WTC11 (cell line): ENCODE measurements at regions not wholly inside any gene's neighbourhood (a gene's known extent, or its start where the extent isn't known, plus 50 kb on each side); places are given as distances from the start of the nearest gene placed in this dataset.

Experiments used
- ATAC-seq: fragments of 200-7000 bp; cut with Tn5 transposase; 2 replicates; pipeline ENCODE4 v1.10.0; 2021; ENCODE audit warnings: mild to moderate bottlenecking, moderate library complexity
- CTCF ChIA-PET: fragments of 300-600 bp; sonication (Branson Sonifier 250); formaldehyde crosslinking; loops from one replicate; lab custom pipeline; 2021; ENCODE audit warnings: antibody characterized with exemption; lab: Charles Lee
- POLR2A ChIA-PET: fragments of 350-600 bp; sonication (Branson Sonifier 250); formaldehyde crosslinking; loops from one replicate; lab custom pipeline; 2021; ENCODE audit warnings: antibody characterized with exemption; lab: Charles Lee
- DNase-seq: peaks from one replicate; pipeline ENCODE4 v3.0.0; 2021; ENCODE audit warnings: low spot score
- H3K27ac Mint-ChIP-seq: 2 replicates; pipeline ENCODE4 v1.8.0; 2021; ENCODE audit warnings: mixed read lengths
- H3K27me3 Mint-ChIP-seq: 2 replicates; pipeline ENCODE4 v1.8.0; 2021; ENCODE audit warnings: low read depth, mild to moderate bottlenecking, moderate library complexity, mixed read lengths
- H3K36me3 Mint-ChIP-seq: 2 replicates; pipeline ENCODE4 v1.8.0; 2021; ENCODE audit warnings: mixed read lengths
- H3K4me1 Mint-ChIP-seq: 2 replicates; pipeline ENCODE4 v1.8.0; 2022; ENCODE audit warnings: mixed read lengths
- H3K4me3 Mint-ChIP-seq: 2 replicates; pipeline ENCODE4 v1.8.0; 2021; ENCODE audit warnings: mild to moderate bottlenecking, moderate library complexity, mixed read lengths
- H3K9me3 Mint-ChIP-seq: 2 replicates; pipeline ENCODE4 v1.8.0; 2021; ENCODE audit warnings: mixed read lengths
- ARID4B ChIP-seq: sonication (generic); formaldehyde crosslinking; IDR thresholded peaks from 2 replicates; pipeline ENCODE4 v1.8.0; 2023; ENCODE audit warnings: missing genetic modification reagents, mild to moderate bottlenecking, borderline replicate concordance
- CREM ChIP-seq: sonication (generic); formaldehyde crosslinking; IDR thresholded peaks from 2 replicates; pipeline ENCODE4 v1.8.1; 2022; ENCODE audit warnings: mild to moderate bottlenecking, missing genetic modification reagents, moderate library complexity
- CTCF ChIP-seq: fragments of 200-600 bp; IDR thresholded peaks from 2 replicates; pipeline ENCODE4 v1.8.0; 2022; ENCODE audit warnings: antibody characterized with exemption
- FOXP1 ChIP-seq: sonication (generic); formaldehyde crosslinking; IDR thresholded peaks from 2 replicates; pipeline ENCODE4 v1.8.0; 2022; ENCODE audit warnings: missing genetic modification reagents, mild to moderate bottlenecking, moderate library complexity, borderline replicate concordance
- FOXP4 ChIP-seq: sonication (generic); formaldehyde crosslinking; IDR thresholded peaks from 2 replicates; pipeline ENCODE4 v1.8.0; 2022; ENCODE audit warnings: mild to moderate bottlenecking, missing genetic modification reagents
- JUN ChIP-seq: sonication (generic); formaldehyde crosslinking; IDR thresholded peaks from 2 replicates; pipeline ENCODE4 v1.8.0; 2023; ENCODE audit warnings: mild to moderate bottlenecking, missing genetic modification reagents
- NFATC4 ChIP-seq: fragments of 250-450 bp; sonication (Bioruptor Pico); IDR thresholded peaks from 2 replicates; pipeline ENCODE4 v1.9.0; 2021; ENCODE audit warnings: mild to moderate bottlenecking
- NFE2L1 ChIP-seq: sonication (generic); formaldehyde crosslinking; IDR thresholded peaks from 2 replicates; pipeline ENCODE4 v1.8.1; 2023; ENCODE audit warnings: missing genetic modification reagents
- OVOL2 ChIP-seq: fragments of 250-450 bp; sonication (Bioruptor Pico); IDR thresholded peaks from 2 replicates; pipeline ENCODE4 v1.9.0; 2021; ENCODE audit warnings: mild to moderate bottlenecking, borderline replicate concordance
- PREB ChIP-seq: sonication (generic); formaldehyde crosslinking; IDR thresholded peaks from 2 replicates; pipeline ENCODE4 v1.8.1; 2022; ENCODE audit warnings: mild to moderate bottlenecking, missing genetic modification reagents, moderate library complexity, borderline replicate concordance
- PRRX2 ChIP-seq: fragments of 250-450 bp; sonication (Bioruptor Pico); IDR thresholded peaks from 2 replicates; pipeline ENCODE4 v1.8.0; 2021; ENCODE audit warnings: mild to moderate bottlenecking
- RELA ChIP-seq: sonication (generic); formaldehyde crosslinking; IDR thresholded peaks from 2 replicates; pipeline ENCODE4 v1.8.1; 2022; ENCODE audit warnings: missing genetic modification reagents, mild to moderate bottlenecking, borderline replicate concordance
- RORB ChIP-seq: fragments of 250-450 bp; sonication (Bioruptor Pico); IDR thresholded peaks from 2 replicates; pipeline ENCODE4 v1.9.0; 2021; ENCODE audit warnings: mild to moderate bottlenecking
- SOX15 ChIP-seq: fragments of 250-450 bp; sonication (Bioruptor Pico); IDR thresholded peaks from 2 replicates; pipeline ENCODE4 v1.9.0; 2021; ENCODE audit warnings: mild to moderate bottlenecking
- TCF7 ChIP-seq: sonication (generic); formaldehyde crosslinking; IDR thresholded peaks from 2 replicates; pipeline ENCODE4 v1.8.0; 2022; ENCODE audit warnings: mild to moderate bottlenecking, low read depth, missing genetic modification reagents, moderate library complexity
- TEAD1 ChIP-seq: sonication (generic); formaldehyde crosslinking; IDR thresholded peaks from 2 replicates; pipeline ENCODE4 v1.8.0; 2022; ENCODE audit warnings: mild to moderate bottlenecking, missing genetic modification reagents
- ZBTB43 ChIP-seq: sonication (generic); formaldehyde crosslinking; IDR thresholded peaks from 2 replicates; pipeline ENCODE4 v1.8.1; 2023; ENCODE audit warnings: mild to moderate bottlenecking, missing genetic modification reagents
- ZNF121 ChIP-seq: sonication (generic); formaldehyde crosslinking; IDR thresholded peaks from 2 replicates; pipeline ENCODE4 v1.8.0; 2023; ENCODE audit warnings: missing genetic modification reagents
- ZNF317 ChIP-seq: sonication (generic); formaldehyde crosslinking; IDR thresholded peaks from 2 replicates; pipeline ENCODE4 v1.8.1; 2023; ENCODE audit warnings: low read depth, mild to moderate bottlenecking, moderate library complexity, missing genetic modification reagents, borderline replicate concordance
- ZNF425 ChIP-seq: fragments of 250-450 bp; sonication (Bioruptor Pico); conservative IDR thresholded peaks from 2 replicates; pipeline ENCODE4 v1.9.0; 2021; ENCODE audit warnings: mild to moderate bottlenecking
- ZNF512 ChIP-seq: sonication (generic); formaldehyde crosslinking; IDR thresholded peaks from 2 replicates; pipeline ENCODE4 v1.8.1; 2022; ENCODE audit warnings: missing genetic modification reagents, borderline replicate concordance

- ChIA-PET POLR2A (no interaction called here), CTCF (no interaction called here)
- Mint-ChIP-seq H3K9me3 (peaks cover 55% of the 10 kb centered on the region), H3K4me3 (no peak overlapping the region), H3K36me3 (peaks cover 28% of the 10 kb centered on the region), H3K27ac (no peak overlapping the region), H3K27me3 (no peaks in the 10 kb centered on the region), H3K4me1 (no peaks in the 10 kb centered on the region)
- no peak for ATAC-seq
- no peak for TF ChIP-seq NFATC4 (CRISPR knock-in tag)
- TF ChIP-seq OVOL2 (CRISPR knock-in tag): no peak
- no peak for TF ChIP-seq ZNF512 (CRISPR knock-in tag)
- no peak for TF ChIP-seq ZNF121 (CRISPR knock-in tag)
- DNase-seq: no peak
Measured at GRCh38 chr3:6264036-6264435, 596.9 kb upstream of the GRM7 start.

- H3K27me3 Mint-ChIP-seq: no peaks in the 10 kb centered on the region
- H3K9me3 Mint-ChIP-seq: peaks cover 52% of the 10 kb centered on the region
- POLR2A ChIA-PET: no interaction called here
- no peaks in the 10 kb centered on the region for H3K4me1 Mint-ChIP-seq
- DNase-seq (no peak), ATAC-seq (no peak)
- no peak overlapping the region for H3K27ac Mint-ChIP-seq
- TF ChIP-seq TCF7 (CRISPR knock-in tag) (no peak), PRRX2 (no peak), RELA (CRISPR knock-in tag) (no peak), ARID4B (CRISPR knock-in tag) (no peak), ZNF425 (no peak), JUN (CRISPR knock-in tag) (no peak), ZNF317 (no peak), FOXP1 (CRISPR knock-in tag) (no peak), SOX15 (no peak), TEAD1 (CRISPR knock-in tag) (no peak), NFE2L1 (CRISPR knock-in tag) (no peak), FOXP4 (CRISPR knock-in tag) (no peak), CREM (CRISPR knock-in tag) (no peak), RORB (no peak), PREB (CRISPR knock-in tag) (no peak), CTCF (no peak), ZBTB43 (CRISPR knock-in tag) (no peak)
- peaks cover 27% of the 10 kb centered on the region for H3K36me3 Mint-ChIP-seq
- no peak overlapping the region for H3K4me3 Mint-ChIP-seq
- CTCF ChIA-PET: no interaction called here
Measured at GRCh38 chr3:6264906-6265305, 596.0 kb upstream of the GRM7 start.
